ENCODE measurements at regions not wholly inside any gene's neighbourhood (a gene's known extent, or its start where the extent isn't known, plus 50 kb on each side); places are given as distances from the start of the nearest gene placed in this dataset.

- Histone ChIP-seq H3K9me3 (ENCODE audit: control insufficient read depth in 2 of 2, low read length in 2 of 2) (no peaks in the 10 kb centered on the region), H3K4me3 (ENCODE audit: low read depth, low read length) (no peak overlapping the region), H3K4me1 (ENCODE audit: control insufficient read depth, insufficient read depth, low read length, poor library complexity, severe bottlenecking) (no peaks in the 10 kb centered on the region), H3K27ac (ENCODE audit: insufficient read depth, low read length, poor library complexity, severe bottlenecking) (no peak overlapping the region), H3K36me3 (ENCODE audit: control insufficient read depth, insufficient read depth, low read length) (no peaks in the 10 kb centered on the region), H3K27me3 (ENCODE audit: control insufficient read depth, insufficient read depth, low read length) (no peaks in the 10 kb centered on the region)
- no peak overlapping the region for H3K27ac Mint-ChIP-seq
- H3K4me3 Mint-ChIP-seq = no peak overlapping the region
- no peaks in the 10 kb centered on the region for H3K4me1 Mint-ChIP-seq
- H3K27me3 Mint-ChIP-seq = no peaks in the 10 kb centered on the region
- ATAC-seq (ENCODE audit: low read depth in 2 of 2) = no peak
- H3K9me3 Mint-ChIP-seq = peaks cover 0 to 23% (median 2%) of the 10 kb centered on the region in 7 donors
- no peaks in the 10 kb centered on the region for H3K36me3 Mint-ChIP-seq
- no peak for DNase-seq
These were observed 1865.5 kb upstream of the TENM3 start for GRCh38 chr4:180377741-180378140.

GRCh38 chr4:180380733-180381132 lies 1862.5 kb upstream of the TENM3 start:
- H3K27ac Mint-ChIP-seq = no peak overlapping the region
- no peak overlapping the region for H3K4me3 ChIP-seq (ENCODE audit: low read depth, low read length)
- H3K27ac ChIP-seq (ENCODE audit: insufficient read depth, low read length, poor library complexity, severe bottlenecking) = no peak overlapping the region
- no peaks in the 10 kb centered on the region for H3K27me3 Mint-ChIP-seq
- no peak overlapping the region for H3K4me3 Mint-ChIP-seq
- no peaks in the 10 kb centered on the region for H3K36me3 Mint-ChIP-seq
- DNase-seq (no peak), ATAC-seq (ENCODE audit: low read depth in 2 of 2) (no peak)
- no peaks in the 10 kb centered on the region for H3K27me3 ChIP-seq (ENCODE audit: control insufficient read depth, insufficient read depth, low read length)
- H3K9me3 ChIP-seq (ENCODE audit: control insufficient read depth in 2 of 2, low read length in 2 of 2) = no peaks in the 10 kb centered on the region
- no peaks in the 10 kb centered on the region for H3K4me1 ChIP-seq (ENCODE audit: control insufficient read depth, insufficient read depth, low read length, poor library complexity, severe bottlenecking)
- H3K9me3 Mint-ChIP-seq = peaks cover 2 to 17% (median 6%) of the 10 kb centered on the region in 7 donors
- H3K4me1 Mint-ChIP-seq = no peaks in the 10 kb centered on the region
- H3K36me3 ChIP-seq (ENCODE audit: control insufficient read depth, insufficient read depth, low read length) = no peaks in the 10 kb centered on the region

- ATAC-seq (ENCODE audit: low read depth in 2 of 2) = no peak
- H3K4me1 Mint-ChIP-seq = no peaks in the 10 kb centered on the region
These were observed 1851.6 kb upstream of the TENM3 start for GRCh38 chr4:180391613-180392012.

GRCh38 chr4:180394312-180394711 lies 1848.9 kb upstream of the TENM3 start:
- Mint-ChIP-seq H3K27me3 (no peaks in the 10 kb centered on the region), H3K4me3 (no peak overlapping the region), H3K36me3 (no peaks in the 10 kb centered on the region), H3K4me1 (no peaks in the 10 kb centered on the region), H3K27ac (no peak overlapping the region), H3K9me3 (peaks cover 0 to 7% (median 3%) of the 10 kb centered on the region in 7 donors)
- H3K4me1 ChIP-seq (ENCODE audit: control insufficient read depth, insufficient read depth, low read length, poor library complexity, severe bottlenecking) = no peaks in the 10 kb centered on the region
- no peaks in the 10 kb centered on the region for H3K36me3 ChIP-seq (ENCODE audit: control insufficient read depth, insufficient read depth, low read length)
- no peaks in the 10 kb centered on the region for H3K27me3 ChIP-seq (ENCODE audit: control insufficient read depth, insufficient read depth, low read length)
- no peak overlapping the region for H3K27ac ChIP-seq (ENCODE audit: insufficient read depth, low read length, poor library complexity, severe bottlenecking)
- H3K4me3 ChIP-seq (ENCODE audit: low read depth, low read length) = no peak overlapping the region
- no peaks in the 10 kb centered on the region for H3K9me3 ChIP-seq (ENCODE audit: control insufficient read depth in 2 of 2, low read length in 2 of 2)
- ATAC-seq (ENCODE audit: low read depth in 2 of 2) (no peak), DNase-seq (no peak)

More at GRCh38 chr4:180391613-180392012, 1851.6 kb upstream of the TENM3 start:
- H3K27me3 ChIP-seq (ENCODE audit: control insufficient read depth, insufficient read depth, low read length) = no peaks in the 10 kb centered on the region
- H3K9me3 ChIP-seq (ENCODE audit: control insufficient read depth in 2 of 2, low read length in 2 of 2) = no peaks in the 10 kb centered on the region
- no peaks in the 10 kb centered on the region for H3K36me3 Mint-ChIP-seq
- H3K27ac Mint-ChIP-seq = no peak overlapping the region
- no peaks in the 10 kb centered on the region for H3K36me3 ChIP-seq (ENCODE audit: control insufficient read depth, insufficient read depth, low read length)
- DNase-seq = no peak
- H3K27ac ChIP-seq (ENCODE audit: insufficient read depth, low read length, poor library complexity, severe bottlenecking) = no peak overlapping the region
- H3K4me1 ChIP-seq (ENCODE audit: control insufficient read depth, insufficient read depth, low read length, poor library complexity, severe bottlenecking) = no peaks in the 10 kb centered on the region
- H3K4me3 Mint-ChIP-seq = no peak overlapping the region
- H3K4me3 ChIP-seq (ENCODE audit: low read depth, low read length) = no peak overlapping the region
- peaks cover 0 to 2% (median 1%) of the 10 kb centered on the region in 7 donors for H3K9me3 Mint-ChIP-seq
- H3K27me3 Mint-ChIP-seq = no peaks in the 10 kb centered on the region

- Mint-ChIP-seq H3K9me3 (peaks cover 0 to 7% (median 3%) of the 10 kb centered on the region in 7 donors), H3K4me3 (no peak overlapping the region), H3K27me3 (no peaks in the 10 kb centered on the region), H3K36me3 (no peaks in the 10 kb centered on the region), H3K4me1 (no peaks in the 10 kb centered on the region), H3K27ac (no peak overlapping the region)
- no peak overlapping the region for H3K4me3 ChIP-seq (ENCODE audit: low read depth, low read length)
- no peak for DNase-seq
- H3K36me3 ChIP-seq (ENCODE audit: control insufficient read depth, insufficient read depth, low read length) = no peaks in the 10 kb centered on the region
- no peaks in the 10 kb centered on the region for H3K9me3 ChIP-seq (ENCODE audit: control insufficient read depth in 2 of 2, low read length in 2 of 2)
- no peaks in the 10 kb centered on the region for H3K27me3 ChIP-seq (ENCODE audit: control insufficient read depth, insufficient read depth, low read length)
- H3K27ac ChIP-seq (ENCODE audit: insufficient read depth, low read length, poor library complexity, severe bottlenecking) = no peak overlapping the region
- no peak for ATAC-seq (ENCODE audit: low read depth in 2 of 2)
- H3K4me1 ChIP-seq (ENCODE audit: control insufficient read depth, insufficient read depth, low read length, poor library complexity, severe bottlenecking) = no peaks in the 10 kb centered on the region
These were observed 1848.5 kb upstream of the TENM3 start for GRCh38 chr4:180394730-180395129.

- H3K27me3 Mint-ChIP-seq = no peaks in the 10 kb centered on the region
- H3K4me1 Mint-ChIP-seq = peaks cover 0 to 3% (median 0%) of the 10 kb centered on the region in 4 donors
- no peak overlapping the region for H3K4me3 Mint-ChIP-seq
- no peaks in the 10 kb centered on the region for H3K9me3 ChIP-seq (ENCODE audit: control insufficient read depth in 2 of 2, low read length in 2 of 2)
- H3K4me1 ChIP-seq (ENCODE audit: control insufficient read depth, insufficient read depth, low read length, poor library complexity, severe bottlenecking) = no peaks in the 10 kb centered on the region
- H3K27ac ChIP-seq (ENCODE audit: insufficient read depth, low read length, poor library complexity, severe bottlenecking) = no peak overlapping the region
- H3K36me3 ChIP-seq (ENCODE audit: control insufficient read depth, insufficient read depth, low read length) = no peaks in the 10 kb centered on the region
- H3K4me3 ChIP-seq (ENCODE audit: low read depth, low read length) = no peak overlapping the region
- H3K36me3 Mint-ChIP-seq = peaks cover 4% of the 10 kb centered on the region
- no peak for DNase-seq
- H3K9me3 Mint-ChIP-seq = peaks cover 4 to 26% (median 11%) of the 10 kb centered on the region in 7 donors
- no peak overlapping the region for H3K27ac Mint-ChIP-seq
- no peaks in the 10 kb centered on the region for H3K27me3 ChIP-seq (ENCODE audit: control insufficient read depth, insufficient read depth, low read length)
- no peak for ATAC-seq (ENCODE audit: low read depth in 2 of 2)
These were observed 1844.6 kb upstream of the TENM3 start for GRCh38 chr4:180398564-180398963.

- Mint-ChIP-seq H3K4me1 (peaks cover 0 to 3% (median 0%) of the 10 kb centered on the region in 4 donors), H3K27me3 (no peaks in the 10 kb centered on the region), H3K36me3 (no peaks in the 10 kb centered on the region), H3K27ac (no peak overlapping the region), H3K9me3 (peaks cover 6 to 17% (median 10%) of the 10 kb centered on the region in 7 donors), H3K4me3 (no peak overlapping the region)
- DNase-seq (no peak), ATAC-seq (ENCODE audit: low read depth in 2 of 2) (no peak)
- Histone ChIP-seq H3K4me1 (ENCODE audit: control insufficient read depth, insufficient read depth, low read length, poor library complexity, severe bottlenecking) (no peaks in the 10 kb centered on the region), H3K27ac (ENCODE audit: insufficient read depth, low read length, poor library complexity, severe bottlenecking) (no peak overlapping the region), H3K27me3 (ENCODE audit: control insufficient read depth, insufficient read depth, low read length) (no peaks in the 10 kb centered on the region), H3K9me3 (ENCODE audit: control insufficient read depth in 2 of 2, low read length in 2 of 2) (no peaks in the 10 kb centered on the region), H3K4me3 (ENCODE audit: low read depth, low read length) (no peak overlapping the region), H3K36me3 (ENCODE audit: control insufficient read depth, insufficient read depth, low read length) (no peaks in the 10 kb centered on the region)
These were observed 1835.8 kb upstream of the TENM3 start for GRCh38 chr4:180407275-180407885.

- H3K36me3 ChIP-seq (ENCODE audit: control insufficient read depth, insufficient read depth, low read length) = no peaks in the 10 kb centered on the region
- no peaks in the 10 kb centered on the region for H3K27me3 ChIP-seq (ENCODE audit: control insufficient read depth, insufficient read depth, low read length)
- DNase-seq (no peak), ATAC-seq (ENCODE audit: low read depth in 2 of 2) (no peak)
- Mint-ChIP-seq H3K4me1 (no peaks in the 10 kb centered on the region), H3K27ac (no peak overlapping the region), H3K36me3 (no peaks in the 10 kb centered on the region), H3K4me3 (no peak overlapping the region), H3K27me3 (no peaks in the 10 kb centered on the region), H3K9me3 (peaks cover 5 to 36% (median 10%) of the 10 kb centered on the region in 7 donors)
- H3K4me1 ChIP-seq (ENCODE audit: control insufficient read depth, insufficient read depth, low read length, poor library complexity, severe bottlenecking) = no peaks in the 10 kb centered on the region
- H3K4me3 ChIP-seq (ENCODE audit: low read depth, low read length) = no peak overlapping the region
- H3K27ac ChIP-seq (ENCODE audit: insufficient read depth, low read length, poor library complexity, severe bottlenecking) = no peak overlapping the region
- H3K9me3 ChIP-seq (ENCODE audit: control insufficient read depth in 2 of 2, low read length in 2 of 2) = no peaks in the 10 kb centered on the region
These were observed 1824.2 kb upstream of the TENM3 start for GRCh38 chr4:180418819-180419531.
